Vagina (tissue), 2 donors: ENCODE measurements at regions not wholly inside any gene's neighbourhood (a gene's known extent, or its start where the extent isn't known, plus 50 kb on each side); places are given as distances from the start of the nearest gene placed in this dataset.

Experiments
- DNase-seq, 2 donors: peaks; one replicate each; pipeline ENCODE4 v3.0.0-alpha.2; 2017; ENCODE audit errors: extremely low spot score in 2 of 2
- H3K27ac ChIP-seq: fragments of 200-600 bp; sonication (generic); one replicate; pipeline ENCODE4 v1.5.1; 2019
- H3K27me3 ChIP-seq: fragments of 200-600 bp; sonication (generic); one replicate; pipeline ENCODE4 v1.5.1; 2019
- H3K36me3 ChIP-seq, 2 donors: fragments of 200-600 bp; sonication (generic); one replicate each; pipeline ENCODE4 v1.5.1; 2017 to 2019
- H3K4me1 ChIP-seq: fragments of 200-600 bp; sonication (generic); one replicate; pipeline ENCODE4 v1.5.1; 2019
- H3K4me3 ChIP-seq, 2 donors: fragments of 200-600 bp; sonication (generic); 1 replicate in 1 of 2; 2 replicates in 1 of 2; pipeline ENCODE4 v1.5.1; 2016 to 2019
- H3K9me3 ChIP-seq: fragments of 200-600 bp; sonication (generic); one replicate; pipeline ENCODE4 v1.5.1; 2019
- CTCF ChIP-seq, 3 experiments: fragments of 450-650 bp in 2 of 3; fragments of 200-600 bp in 1 of 3; sonication (generic) in 1 of 3; IDR thresholded peaks; one replicate each; pipeline ENCODE4 v1.5.1; 2017 to 2019; ENCODE audit warnings: antibody characterized with exemption in 3 of 3, mild to moderate bottlenecking in 2 of 3, moderate library complexity in 2 of 3
- POLR2A ChIP-seq, 2 donors: fragments of 450-650 bp; IDR thresholded peaks; one replicate each; pipeline ENCODE4 v1.6.1; 2017; ENCODE audit warnings: antibody characterized with exemption in 2 of 2, mild to moderate bottlenecking in 2 of 2, moderate library complexity in 2 of 2
- POLR2AphosphoS5 ChIP-seq, 2 donors: sonication (generic); formaldehyde crosslinking; IDR thresholded peaks; one replicate each; pipeline ENCODE4 v1.9.0; 2017; ENCODE audit warnings: antibody characterized with exemption in 2 of 2, mild to moderate bottlenecking in 2 of 2, low read depth in 1 of 2; ENCODE audit not compliant: insufficient read depth in 1 of 2
- intact Hi-C: fragments of 100-400 bp; cut with DNase I; formaldehyde crosslinking; loops from one replicate; pipeline ENCODE4 v1.15.1; 2023

GRCh38 chr12:16730772-16731171 lies 124.8 kb upstream of the LMO3 start:
- TF ChIP-seq POLR2AphosphoS5 (IDR thresholded peaks at IDR 0.05; ENCODE audit: insufficient read depth in 1 of 2, low read depth in 1 of 2) (no peak), CTCF (IDR thresholded peaks at IDR 0.05) (no peak), POLR2A (IDR thresholded peaks at IDR 0.05) (no peak)

GRCh38 chr12:16726879-16727278 lies 120.9 kb upstream of the LMO3 start:
- intact Hi-C loops, result no loop called here
- H3K27ac ChIP-seq, result no peak overlapping the region

More at GRCh38 chr12:16730772-16731171, 124.8 kb upstream of the LMO3 start:
- no peak overlapping the region for H3K4me3 ChIP-seq
- DNase-seq, result no peak
- no peaks in the 10 kb centered on the region for H3K4me1 ChIP-seq
- no peaks in the 10 kb centered on the region for H3K36me3 ChIP-seq
- H3K9me3 ChIP-seq, result no peaks in the 10 kb centered on the region
- H3K27me3 ChIP-seq, result no peaks in the 10 kb centered on the region
- H3K27ac ChIP-seq, result no peak overlapping the region
- intact Hi-C loops, result no loop called here

GRCh38 chr12:16719713-16720416 lies 113.9 kb upstream of the LMO3 start:
- H3K27me3 ChIP-seq, result no peaks in the 10 kb centered on the region
- no peak overlapping the region for H3K27ac ChIP-seq
- H3K4me3 ChIP-seq, result no peak overlapping the region
- no peaks in the 10 kb centered on the region for H3K4me1 ChIP-seq
- intact Hi-C loops, result no loop called here
- no peaks in the 10 kb centered on the region for H3K36me3 ChIP-seq
- TF ChIP-seq CTCF (IDR thresholded peaks at IDR 0.05) (no peak), POLR2AphosphoS5 (IDR thresholded peaks at IDR 0.05; ENCODE audit: insufficient read depth in 1 of 2, low read depth in 1 of 2) (no peak), POLR2A (IDR thresholded peaks at IDR 0.05) (no peak)
- DNase-seq, result no peak
- no peaks in the 10 kb centered on the region for H3K9me3 ChIP-seq

More at GRCh38 chr12:16726879-16727278, 120.9 kb upstream of the LMO3 start:
- Histone ChIP-seq H3K4me1 (no peaks in the 10 kb centered on the region), H3K9me3 (no peaks in the 10 kb centered on the region), H3K36me3 (no peaks in the 10 kb centered on the region), H3K27me3 (no peaks in the 10 kb centered on the region), H3K4me3 (no peak overlapping the region)
- no peak for TF ChIP-seq POLR2A (IDR thresholded peaks at IDR 0.05)
- TF ChIP-seq POLR2AphosphoS5 (IDR thresholded peaks at IDR 0.05; ENCODE audit: insufficient read depth in 1 of 2, low read depth in 1 of 2), result no peak
- TF ChIP-seq CTCF (IDR thresholded peaks at IDR 0.05), result no peak
- DNase-seq, result no peak

- TF ChIP-seq CTCF (IDR thresholded peaks at IDR 0.05) (no peak), POLR2A (IDR thresholded peaks at IDR 0.05) (no peak), POLR2AphosphoS5 (IDR thresholded peaks at IDR 0.05; ENCODE audit: insufficient read depth in 1 of 2, low read depth in 1 of 2) (no peak)
- Histone ChIP-seq H3K4me3 (no peak overlapping the region), H3K27ac (no peak overlapping the region), H3K36me3 (no peaks in the 10 kb centered on the region), H3K4me1 (no peaks in the 10 kb centered on the region), H3K27me3 (no peaks in the 10 kb centered on the region), H3K9me3 (no peaks in the 10 kb centered on the region)
- intact Hi-C loops, result no loop called here
- no peak for DNase-seq
Measured at GRCh38 chr12:16716928-16717327, 111.0 kb upstream of the LMO3 start.

GRCh38 chr12:16692099-16692498 lies 86.1 kb upstream of the LMO3 start:
- no peak overlapping the region for H3K4me3 ChIP-seq
- no peaks in the 10 kb centered on the region for H3K4me1 ChIP-seq
- no peak for DNase-seq
- no peak overlapping the region for H3K27ac ChIP-seq
- intact Hi-C loops, result no loop called here
- TF ChIP-seq POLR2AphosphoS5 (IDR thresholded peaks at IDR 0.05; ENCODE audit: insufficient read depth in 1 of 2, low read depth in 1 of 2) (no peak), CTCF (IDR thresholded peaks at IDR 0.05) (no peak), POLR2A (IDR thresholded peaks at IDR 0.05) (no peak)
- no peaks in the 10 kb centered on the region for H3K36me3 ChIP-seq
- no peaks in the 10 kb centered on the region for H3K9me3 ChIP-seq
- no peaks in the 10 kb centered on the region for H3K27me3 ChIP-seq
